Neural cell (in vitro differentiated cells): ENCODE measurements at regions not wholly inside any gene's neighbourhood (a gene's known extent, or its start where the extent isn't known, plus 50 kb on each side); places are given as distances from the start of the nearest gene placed in this dataset.

Experiments used
- H2AFZ ChIP-seq: fragments of 200-600, 300-800 bp; sonication (generic), shearing (Covaris generic); 2 replicates; pipeline ENCODE4 v1.6.0; 2014; ENCODE audit warnings: low read depth, mild to moderate bottlenecking, antibody characterized with exemption, low read length, moderate library complexity
- H3F3A ChIP-seq: fragments of 200-600 bp; shearing (Covaris generic); 2 replicates; pipeline ENCODE4 v1.6.1; 2016; ENCODE audit warnings: mild to moderate bottlenecking, moderate library complexity, mixed read lengths, antibody characterized with exemption, low read length; ENCODE audit not compliant: insufficient read depth, poor library complexity, severe bottlenecking
- H3K27ac ChIP-seq: fragments of 200-600, 300-800 bp; sonication (generic), shearing (Covaris generic); 2 replicates; pipeline ENCODE4 v1.5.1; 2014; ENCODE audit warnings: mild to moderate bottlenecking, low read length, moderate library complexity
- H3K27me3 ChIP-seq: fragments of 300-800, 200-600 bp; sonication (generic), shearing (Covaris generic); 2 replicates; pipeline ENCODE4 v1.6.0; 2014; ENCODE audit warnings: mild to moderate bottlenecking, low read depth, low read length, moderate library complexity; ENCODE audit not compliant: insufficient read depth
- H3K36me3 ChIP-seq: fragments of 300-800, 200-600 bp; sonication (generic), shearing (Covaris generic); 2 replicates; pipeline ENCODE4 v1.5.1; 2014; ENCODE audit warnings: mild to moderate bottlenecking, antibody characterized with exemption, low read length, moderate library complexity; ENCODE audit not compliant: insufficient read depth
- H3K4me2 ChIP-seq: fragments of 300-800, 200-600 bp; sonication (generic), shearing (Covaris generic); 2 replicates; pipeline ENCODE4 v1.6.0; 2014; ENCODE audit warnings: mild to moderate bottlenecking, low read length
- H3K4me3 ChIP-seq: fragments of 300-800, 200-600 bp; sonication (generic), shearing (Covaris generic); 2 replicates; pipeline ENCODE4 v1.5.1; 2014; ENCODE audit warnings: mild to moderate bottlenecking, low read length, moderate library complexity
- H3K79me2 ChIP-seq: fragments of 200-600 bp; shearing (Covaris generic); replicated peaks from 2 replicates; pipeline ENCODE4 v1.6.0; 2014; ENCODE audit warnings: mild to moderate bottlenecking, low read length, moderate library complexity; ENCODE audit not compliant: insufficient read depth
- H3K9ac ChIP-seq: fragments of 300-800, 200-600 bp; sonication (generic), shearing (Covaris generic); 2 replicates; pipeline ENCODE4 v1.6.1; 2016; ENCODE audit warnings: mild to moderate bottlenecking, low read length, mixed read lengths
- H3K9me2 ChIP-seq: fragments of 200-600 bp; shearing (Covaris generic); 2 replicates; pipeline ENCODE4 v1.6.1; 2016; ENCODE audit warnings: mild to moderate bottlenecking, low read length, mixed read lengths; ENCODE audit not compliant: insufficient read depth
- H3K9me3 ChIP-seq: fragments of 200-600, 300-800 bp; sonication (generic), shearing (Covaris generic); 2 replicates; pipeline ENCODE4 v1.6.1; 2016; ENCODE audit warnings: mild to moderate bottlenecking, mixed run types, low read length, moderate library complexity, mixed read lengths
- H4K20me1 ChIP-seq: fragments of 200-600 bp; shearing (Covaris generic); 2 replicates; pipeline ENCODE4 v1.6.1; 2016; ENCODE audit warnings: mild to moderate bottlenecking, mixed run types; ENCODE audit not compliant: insufficient read depth
- CTCF ChIP-seq: fragments of 450-650 bp; IDR thresholded peaks from 2 replicates; pipeline ENCODE4 v1.5.1; 2014; ENCODE audit warnings: antibody characterized with exemption, mild to moderate bottlenecking, moderate library complexity; ENCODE audit not compliant: poor library complexity, severe bottlenecking
- EP300 ChIP-seq: fragments of 450-650 bp; conservative IDR thresholded peaks from 2 replicates; pipeline ENCODE4 v1.6.1; 2014; ENCODE audit warnings: antibody characterized with exemption, mild to moderate bottlenecking, moderate library complexity; ENCODE audit not compliant: poor library complexity, severe bottlenecking
- EZH2 ChIP-seq: fragments of 200-600, 300-800 bp; shearing (Covaris generic), sonication (generic); IDR thresholded peaks from 2 replicates; pipeline ENCODE4 v1.6.1; 2014; ENCODE audit warnings: antibody characterized with exemption, low read length, borderline replicate concordance, mild to moderate bottlenecking; ENCODE audit not compliant: insufficient read depth, poor library complexity, severe bottlenecking
- MXI1 ChIP-seq: fragments of 450-650 bp; conservative IDR thresholded peaks from 2 replicates; pipeline ENCODE4 v1.6.1; 2014; ENCODE audit warnings: antibody characterized with exemption, mild to moderate bottlenecking; ENCODE audit not compliant: poor library complexity, severe bottlenecking
- POLR2AphosphoS5 ChIP-seq: IDR thresholded peaks from 2 replicates; pipeline ENCODE4 v1.6.1; 2012
- RAD21 ChIP-seq: fragments of 450-650 bp; conservative IDR thresholded peaks from 2 replicates; pipeline ENCODE4 v1.6.1; 2014; ENCODE audit warnings: antibody characterized with exemption, mild to moderate bottlenecking, moderate library complexity
- SMC3 ChIP-seq: fragments of 450-650 bp; conservative IDR thresholded peaks from 2 replicates; pipeline ENCODE4 v1.6.1; 2014; ENCODE audit warnings: antibody characterized with exemption, mild to moderate bottlenecking, moderate library complexity; ENCODE audit not compliant: poor library complexity
- TAF1 ChIP-seq: IDR thresholded peaks from 2 replicates; pipeline ENCODE4 v1.6.1; 2012; ENCODE audit warnings: low read depth
- TF ChIP-seq, protein P1 (sequence below): IDR thresholded peaks from 2 replicates; pipeline ENCODE4 v1.6.1; 2012; ENCODE audit warnings: borderline replicate concordance

GRCh38 chr1:47612819-47613218 is 175.0 kb downstream of the FOXD2 start:
- H2AFZ ChIP-seq: no peak overlapping the region
- H3K36me3 ChIP-seq: no peaks in the 10 kb centered on the region
- H3K9me3 ChIP-seq: no peaks in the 10 kb centered on the region
- TF ChIP-seq MXI1: no peak
- TF ChIP-seq, protein P1, sequence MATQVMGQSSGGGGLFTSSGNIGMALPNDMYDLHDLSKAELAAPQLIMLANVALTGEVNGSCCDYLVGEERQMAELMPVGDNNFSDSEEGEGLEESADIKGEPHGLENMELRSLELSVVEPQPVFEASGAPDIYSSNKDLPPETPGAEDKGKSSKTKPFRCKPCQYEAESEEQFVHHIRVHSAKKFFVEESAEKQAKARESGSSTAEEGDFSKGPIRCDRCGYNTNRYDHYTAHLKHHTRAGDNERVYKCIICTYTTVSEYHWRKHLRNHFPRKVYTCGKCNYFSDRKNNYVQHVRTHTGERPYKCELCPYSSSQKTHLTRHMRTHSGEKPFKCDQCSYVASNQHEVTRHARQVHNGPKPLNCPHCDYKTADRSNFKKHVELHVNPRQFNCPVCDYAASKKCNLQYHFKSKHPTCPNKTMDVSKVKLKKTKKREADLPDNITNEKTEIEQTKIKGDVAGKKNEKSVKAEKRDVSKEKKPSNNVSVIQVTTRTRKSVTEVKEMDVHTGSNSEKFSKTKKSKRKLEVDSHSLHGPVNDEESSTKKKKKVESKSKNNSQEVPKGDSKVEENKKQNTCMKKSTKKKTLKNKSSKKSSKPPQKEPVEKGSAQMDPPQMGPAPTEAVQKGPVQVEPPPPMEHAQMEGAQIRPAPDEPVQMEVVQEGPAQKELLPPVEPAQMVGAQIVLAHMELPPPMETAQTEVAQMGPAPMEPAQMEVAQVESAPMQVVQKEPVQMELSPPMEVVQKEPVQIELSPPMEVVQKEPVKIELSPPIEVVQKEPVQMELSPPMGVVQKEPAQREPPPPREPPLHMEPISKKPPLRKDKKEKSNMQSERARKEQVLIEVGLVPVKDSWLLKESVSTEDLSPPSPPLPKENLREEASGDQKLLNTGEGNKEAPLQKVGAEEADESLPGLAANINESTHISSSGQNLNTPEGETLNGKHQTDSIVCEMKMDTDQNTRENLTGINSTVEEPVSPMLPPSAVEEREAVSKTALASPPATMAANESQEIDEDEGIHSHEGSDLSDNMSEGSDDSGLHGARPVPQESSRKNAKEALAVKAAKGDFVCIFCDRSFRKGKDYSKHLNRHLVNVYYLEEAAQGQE: no peak
- no peak for TF ChIP-seq POLR2AphosphoS5
- TF ChIP-seq EZH2: no peak
- no peak for TF ChIP-seq CTCF
- TF ChIP-seq TAF1: no peak
- TF ChIP-seq EP300: no peak
- no peak for TF ChIP-seq SMC3
- no peak for TF ChIP-seq RAD21
- no peaks in the 10 kb centered on the region for H3K79me2 ChIP-seq
- no peaks in the 10 kb centered on the region for H3K9me2 ChIP-seq
- no peaks in the 10 kb centered on the region for H3K27me3 ChIP-seq
- H4K20me1 ChIP-seq: no peaks in the 10 kb centered on the region
- H3K27ac ChIP-seq: no peak overlapping the region
- H3F3A ChIP-seq: no peaks in the 10 kb centered on the region
- no peak overlapping the region for H3K4me2 ChIP-seq
- H3K9ac ChIP-seq: no peak overlapping the region
- H3K4me3 ChIP-seq: no peak overlapping the region

DNA sequence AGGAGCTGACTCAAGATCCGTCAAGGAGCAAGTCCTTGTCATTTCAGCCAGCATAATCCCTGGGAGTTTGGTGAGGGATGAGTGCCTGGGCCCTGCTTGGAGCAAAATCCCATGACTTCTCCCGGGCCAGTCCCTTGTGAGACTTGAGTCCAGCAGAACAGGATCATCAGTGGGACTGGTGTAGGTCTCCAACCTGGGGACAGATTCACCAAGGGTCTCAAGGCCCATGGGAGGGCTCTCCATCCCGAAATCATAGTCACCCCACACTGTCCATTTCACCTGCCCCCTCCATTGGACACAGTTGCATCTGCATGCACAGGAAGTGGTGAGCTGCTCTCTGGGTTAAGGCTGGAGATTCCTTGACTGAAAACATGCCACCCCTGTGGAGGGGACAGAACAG is 178.2 kb downstream of the FOXD2 start:
- no peaks in the 10 kb centered on the region for H3K9me3 ChIP-seq
- no peak overlapping the region for H3K4me2 ChIP-seq
- no peak overlapping the region for H2AFZ ChIP-seq
- H4K20me1 ChIP-seq: no peaks in the 10 kb centered on the region
- no peak overlapping the region for H3K4me3 ChIP-seq
- H3F3A ChIP-seq: no peaks in the 10 kb centered on the region
- H3K79me2 ChIP-seq: no peaks in the 10 kb centered on the region
- no peaks in the 10 kb centered on the region for H3K36me3 ChIP-seq
- H3K27me3 ChIP-seq: no peaks in the 10 kb centered on the region
- H3K27ac ChIP-seq: no peak overlapping the region
- H3K9me2 ChIP-seq: no peaks in the 10 kb centered on the region
- TF ChIP-seq EP300 (no peak), TAF1 (no peak), POLR2AphosphoS5 (no peak), RAD21 (no peak), SMC3 (no peak), EZH2 (no peak), CTCF (no peak), MXI1 (no peak)
- TF ChIP-seq, protein P1: no peak
- no peak overlapping the region for H3K9ac ChIP-seq
